ENCODE measurements at regions not wholly inside any gene's neighbourhood (a gene's known extent, or its start where the extent isn't known, plus 50 kb on each side); places are given as distances from the start of the nearest gene placed in this dataset.

- TF ChIP-seq CTCF (IDR thresholded peaks at IDR 0.05) (no peak), POLR2A (IDR thresholded peaks at IDR 0.05) (no peak)
These were observed 289.5 kb upstream of the MPDZ start for GRCh38 chr9:13568841-13569601.

Measured in thyroid gland (tissue), 4 donors.